Right hindlimb (tissue), 1 donor: ENCODE measurements at regions not wholly inside any gene's neighbourhood (a gene's known extent, or its start where the extent isn't known, plus 50 kb on each side); places are given as distances from the start of the nearest gene placed in this dataset.

Experiments
- DNase-seq: peaks from one replicate; pipeline ENCODE4 v3.0.0-alpha.2; 2018

DNA sequence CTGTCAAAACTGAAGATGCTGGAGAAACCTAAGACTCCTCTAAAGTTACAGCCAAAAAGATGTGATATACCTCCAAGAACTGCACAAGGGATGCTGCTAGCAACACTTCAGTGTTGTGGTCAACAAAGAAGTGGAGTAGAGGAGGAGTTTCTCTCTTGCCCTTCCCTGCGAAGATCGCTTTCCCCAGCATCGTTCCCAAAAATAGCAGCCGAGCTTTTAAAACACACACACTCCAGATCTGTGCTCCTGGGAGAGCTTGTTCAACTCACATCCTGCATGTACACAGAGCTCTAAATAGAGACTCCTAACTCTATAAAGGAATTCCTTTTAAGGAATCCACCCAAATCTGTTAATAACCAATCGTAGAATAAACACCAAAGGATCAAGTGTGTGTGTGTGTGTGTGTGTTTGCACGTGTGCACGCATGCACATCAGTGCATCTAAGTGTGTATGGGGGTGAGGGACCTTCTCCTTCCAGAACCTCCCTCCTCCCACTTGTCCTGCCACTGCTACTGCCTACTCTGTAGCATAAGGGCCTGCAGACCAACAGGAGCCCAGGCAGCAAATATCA lies 58.5 kb downstream of the PSMG1 start:
- DNase-seq, result peak; percentile 63

DNA sequence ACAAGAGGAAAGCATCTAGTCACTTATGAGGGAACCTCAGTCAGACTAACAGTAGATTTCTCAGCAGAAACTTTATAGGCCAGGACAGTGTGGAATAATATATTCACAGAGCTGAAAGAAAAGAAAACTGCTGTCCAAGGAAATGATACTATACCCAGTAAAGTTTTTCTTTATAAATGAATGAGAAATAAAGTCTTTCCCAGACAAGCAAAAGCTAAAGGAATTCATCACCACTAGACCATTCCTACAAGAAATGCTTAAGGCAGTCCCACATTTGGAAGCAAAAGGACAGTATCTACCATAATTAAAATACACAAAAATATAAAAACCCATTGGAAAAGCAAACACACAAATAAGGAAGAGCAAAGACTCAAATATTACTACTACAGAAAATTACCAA lies 59.9 kb downstream of the PSMG1 start:
- no peak for DNase-seq

GRCh38 chr21:39121600-39122355 lies 61.5 kb downstream of the PSMG1 start:
- no peak for DNase-seq

DNA sequence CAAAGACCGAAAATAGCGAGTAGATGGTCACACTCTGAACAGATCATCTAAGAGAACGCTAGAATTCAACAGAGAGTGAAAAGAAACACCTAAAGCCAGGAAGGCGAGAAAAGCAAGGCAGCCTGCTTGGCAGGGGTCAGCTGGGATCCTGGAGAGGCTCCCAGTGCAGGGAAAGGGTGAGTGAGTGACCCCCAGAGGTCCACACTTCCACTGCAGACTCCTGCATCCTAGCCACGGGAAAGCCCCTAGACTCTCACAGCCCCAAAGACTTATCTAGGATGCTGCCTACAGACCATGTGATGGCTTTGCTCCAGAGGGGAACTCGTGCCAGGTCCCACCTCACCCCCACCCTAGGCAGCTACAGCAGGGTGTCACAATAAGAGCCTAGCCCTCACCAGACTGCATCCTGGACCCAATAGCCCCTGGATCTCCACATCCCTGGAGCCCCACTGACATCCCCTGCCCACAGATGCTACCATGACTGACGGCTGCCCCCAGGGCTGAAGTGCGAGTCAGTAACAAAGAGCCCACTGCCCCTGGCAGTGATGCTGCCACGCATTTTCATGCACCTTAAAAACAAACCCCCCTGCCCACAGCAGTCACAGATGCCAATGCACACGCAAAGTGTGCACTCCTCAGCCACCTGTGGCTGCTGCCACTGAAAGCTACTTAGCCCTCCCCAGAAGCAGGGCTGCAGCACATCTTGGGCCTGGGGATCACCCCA lies 62.2 kb downstream of the PSMG1 start:
- no peak for DNase-seq

- DNase-seq, result no peak
Measured at GRCh38 chr21:39119891-39120290, 63.4 kb downstream of the PSMG1 start.

DNA sequence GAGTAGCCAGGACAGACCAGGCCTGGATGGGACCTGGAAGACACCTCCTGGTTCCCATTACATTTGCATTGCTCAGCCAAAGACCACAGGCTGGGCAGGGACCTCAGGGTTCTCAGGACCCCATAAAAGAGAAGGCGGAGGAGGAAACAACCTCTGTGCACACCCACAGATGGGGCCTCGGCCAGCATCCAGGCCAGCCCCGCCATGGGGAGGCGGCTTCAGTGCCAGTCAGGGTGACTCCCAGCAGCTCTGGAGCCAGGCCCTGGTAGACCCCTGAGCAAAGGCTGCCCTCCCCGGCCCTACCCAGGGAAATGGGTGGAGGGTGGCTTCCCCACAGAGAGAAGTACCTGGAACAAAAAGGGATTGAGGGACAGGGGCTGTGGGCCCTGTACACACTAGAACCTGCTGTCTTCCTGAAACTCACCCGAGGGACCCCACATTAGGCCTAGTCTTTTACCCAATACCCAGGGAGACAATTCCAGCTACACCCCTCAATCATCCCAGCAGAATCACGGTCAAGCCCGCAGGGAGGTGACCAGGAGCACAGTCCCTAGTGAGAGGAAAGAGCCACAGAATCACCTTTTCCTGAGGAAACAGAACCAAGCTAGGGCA lies 64.5 kb downstream of the PSMG1 start:
- peak; percentile 11 for DNase-seq

- peak; percentile 3 for DNase-seq
Measured at GRCh38 chr21:39118061-39118460, 65.2 kb downstream of the PSMG1 start.

DNA sequence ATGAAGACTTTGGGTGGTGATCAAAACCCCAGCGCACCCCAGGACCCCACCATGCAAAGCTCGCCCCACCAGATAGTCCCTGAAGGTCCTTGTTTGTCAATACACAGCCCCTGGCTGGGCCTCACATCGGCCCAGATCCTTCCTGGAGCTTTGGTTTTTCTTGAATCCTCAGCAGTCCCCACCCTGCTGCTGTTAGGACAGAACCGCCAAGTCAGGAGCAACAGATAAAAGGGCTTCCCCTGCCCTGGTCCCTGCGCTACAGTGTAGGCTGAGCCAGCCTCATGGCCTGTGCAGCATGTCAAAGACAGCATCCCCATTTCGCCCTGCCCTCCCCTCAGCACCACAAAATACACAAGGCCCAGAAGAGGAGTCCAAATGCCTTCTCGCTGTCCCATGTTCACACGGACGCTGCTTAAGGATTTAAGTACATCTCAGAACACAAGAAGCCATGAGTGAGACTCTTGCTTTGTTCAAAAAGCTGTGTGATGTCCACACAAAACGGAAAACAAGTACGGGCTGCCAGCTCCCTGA lies 65.7 kb downstream of the PSMG1 start:
- no peak for DNase-seq

GRCh38 chr21:39116761-39117439 lies 66.4 kb downstream of the PSMG1 start:
- DNase-seq, result no peak

- no peak for DNase-seq
Measured at GRCh38 chr21:39115576-39116235, 67.5 kb downstream of the PSMG1 start.

DNA sequence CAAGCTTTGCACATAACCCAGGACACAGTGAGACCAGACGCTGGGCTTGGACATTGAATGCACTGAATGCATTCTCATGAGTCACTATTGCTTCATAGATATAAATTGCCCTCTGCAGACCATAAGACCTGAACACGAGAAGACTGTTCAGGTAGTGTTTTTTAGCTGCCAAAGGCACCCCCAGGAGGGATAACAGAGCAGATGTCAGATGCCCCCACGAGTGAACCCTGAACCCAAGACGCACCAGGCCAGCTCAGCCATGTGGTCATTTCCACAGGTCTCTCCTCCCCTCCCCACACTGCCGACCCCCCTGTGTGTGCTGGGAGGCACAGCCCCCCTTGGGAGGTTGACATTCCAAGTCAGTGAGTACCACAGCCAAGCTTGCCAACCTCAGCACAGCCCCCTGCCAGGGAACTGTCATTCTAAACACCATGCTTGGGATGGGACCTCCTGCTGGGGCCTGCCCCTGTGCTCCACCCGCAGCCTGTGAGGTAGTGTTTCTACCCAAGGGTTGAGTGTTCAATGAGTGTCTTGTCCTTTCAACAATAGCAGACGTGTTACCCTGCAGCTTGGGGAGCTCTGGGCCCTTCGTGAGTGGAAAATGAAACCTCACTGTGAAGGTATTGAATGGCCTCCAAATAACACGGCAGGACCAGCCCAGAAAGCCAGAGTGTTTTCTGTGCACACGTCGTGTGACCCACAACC lies 68.2 kb downstream of the PSMG1 start:
- DNase-seq, result no peak

DNA sequence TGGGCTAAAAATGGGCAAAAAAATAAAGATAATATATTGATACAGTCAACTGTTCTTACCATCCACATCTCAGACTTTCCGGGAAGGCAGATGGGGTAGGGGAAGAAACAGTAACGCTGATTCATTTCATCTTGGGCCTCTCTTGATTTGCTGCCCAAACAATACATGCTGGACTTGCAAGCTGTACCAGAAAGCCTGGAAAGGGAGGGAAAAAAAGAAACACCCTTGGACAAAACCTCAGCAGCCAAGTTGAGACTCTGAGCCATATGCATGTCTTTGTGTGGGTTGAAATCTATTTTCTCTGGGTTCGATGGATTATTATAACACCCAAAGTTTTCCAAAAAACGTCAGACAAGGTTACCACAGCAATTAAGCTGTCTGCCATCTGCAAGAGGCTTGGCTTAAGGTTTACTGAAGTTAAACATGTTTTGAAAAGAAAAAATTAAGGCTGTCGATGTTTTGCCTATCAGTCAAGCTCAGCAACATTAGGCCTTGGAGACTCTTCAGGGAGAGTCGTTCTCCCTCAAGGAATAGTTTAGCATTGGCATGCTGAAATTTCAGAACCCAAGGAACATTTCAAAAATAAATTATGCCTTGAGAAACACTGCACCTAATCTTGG lies 71.2 kb downstream of the PSMG1 start:
- peak; percentile 75 for DNase-seq

DNA sequence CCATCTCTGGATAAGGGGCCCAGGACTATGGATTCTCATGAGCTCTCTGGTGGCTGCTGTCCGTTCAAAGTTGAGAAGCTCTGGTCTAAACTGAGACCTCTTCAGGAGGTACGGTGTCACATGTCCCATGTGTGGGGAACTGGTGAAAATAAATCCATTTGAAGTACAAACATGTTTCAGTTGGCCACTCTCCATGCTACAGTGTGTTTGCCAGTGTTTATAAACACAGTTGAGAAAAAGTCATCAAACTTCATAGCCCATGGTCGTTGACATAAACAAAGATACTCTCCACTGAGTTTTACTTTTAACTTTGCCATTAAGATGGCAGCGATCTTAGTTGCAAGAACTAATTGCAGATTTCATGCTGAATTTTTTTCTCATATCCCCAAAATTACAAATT lies 72.8 kb downstream of the PSMG1 start:
- no peak for DNase-seq

DNA sequence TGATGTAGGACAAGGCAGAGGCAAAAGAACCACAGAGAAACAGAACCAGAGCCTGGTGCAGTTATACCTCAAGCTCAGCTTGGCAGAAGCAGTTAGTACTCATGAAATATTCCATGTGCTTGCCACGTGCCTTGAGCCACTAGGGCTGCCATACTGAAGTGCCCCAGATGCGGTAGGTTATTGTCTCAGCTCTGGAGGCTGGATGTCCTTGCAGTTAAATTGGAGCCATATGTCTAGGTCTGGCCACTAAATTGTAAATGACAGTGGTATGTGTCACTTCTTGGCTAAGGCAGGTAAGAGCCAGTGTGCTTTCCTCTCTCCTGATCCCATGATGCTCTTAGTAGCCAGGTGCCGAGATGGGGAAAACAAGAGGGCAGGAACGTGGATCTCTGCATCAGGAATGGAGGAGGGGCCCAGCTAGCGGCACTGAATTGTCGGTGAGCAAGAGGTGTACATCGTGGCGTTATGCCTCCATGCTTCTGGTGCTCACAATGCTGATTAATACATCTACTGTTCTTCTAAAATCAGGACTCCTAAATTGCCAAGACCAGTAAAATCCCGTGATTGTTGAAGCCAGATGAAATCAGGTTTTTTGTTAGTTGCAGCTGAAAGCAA lies 73.5 kb downstream of the PSMG1 start:
- no peak for DNase-seq

GRCh38 chr21:39109163-39109530 lies 74.1 kb downstream of the PSMG1 start:
- no peak for DNase-seq

- DNase-seq, result no peak
Measured at GRCh38 chr21:39108291-39109162, 74.7 kb downstream of the PSMG1 start.

- DNase-seq, result no peak
Measured at GRCh38 chr21:39107739-39108138, 75.5 kb downstream of the PSMG1 start.

DNA sequence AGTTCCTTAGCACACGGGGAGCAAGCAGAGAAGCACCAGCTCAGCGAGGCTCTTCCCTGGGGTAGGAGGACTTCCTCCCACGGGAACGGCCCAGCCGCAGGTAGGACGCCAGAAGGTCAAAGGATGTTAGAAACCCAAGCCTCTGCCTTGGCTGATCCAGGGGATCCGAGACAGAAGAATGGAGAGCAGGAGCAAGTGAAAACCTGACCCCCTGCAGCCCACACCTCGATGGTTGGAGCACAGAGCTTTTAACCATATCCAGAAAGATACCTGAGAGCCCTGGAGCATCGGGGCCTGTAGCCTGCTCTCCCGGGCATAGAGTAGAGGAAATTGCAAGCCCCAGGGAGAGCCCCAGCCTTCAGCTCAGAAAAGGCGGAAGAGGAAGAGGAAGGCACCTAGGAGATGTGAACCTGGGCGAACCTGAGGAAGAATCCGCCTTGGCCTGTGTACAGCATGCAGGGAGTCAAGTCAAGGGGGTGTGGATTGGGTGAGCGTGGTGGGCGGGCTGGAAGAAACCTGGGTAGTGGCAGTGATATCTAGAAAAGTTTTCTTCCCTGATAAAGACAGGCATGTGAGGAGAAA lies 76.3 kb downstream of the PSMG1 start:
- DNase-seq, result no peak

- no peak for DNase-seq
Measured at GRCh38 chr21:39105836-39106235, 77.4 kb downstream of the PSMG1 start.
